NB4 (cell line): ENCODE measurements at regions not wholly inside any gene's neighbourhood (a gene's known extent, or its start where the extent isn't known, plus 50 kb on each side); places are given as distances from the start of the nearest gene placed in this dataset.
A peak's percentile ranks its signal among the peaks of the same experiment; 100 is the strongest.

Experiments
- DNase-seq: peaks from one replicate; pipeline ENCODE4 v3.0.0; 2010; ENCODE audit warnings: low read depth
- H3K4me3 ChIP-seq: one replicate; pipeline ENCODE4 v1.5.1; 2011; ENCODE audit warnings: mild to moderate bottlenecking, low read depth, low read length, moderate library complexity
- MAX ChIP-seq: IDR thresholded peaks from 2 replicates; pipeline ENCODE4 v1.6.1; 2011; ENCODE audit warnings: low read depth, low read length
- MYC ChIP-seq: IDR thresholded peaks from 2 replicates; pipeline ENCODE4 v1.6.1; 2011; ENCODE audit warnings: low read depth, low read length
- POLR2A ChIP-seq: IDR thresholded peaks from 2 replicates; pipeline ENCODE4 v1.6.1; 2011; ENCODE audit warnings: mild to moderate bottlenecking; ENCODE audit not compliant: insufficient read length; ENCODE audit errors: extremely low read depth
- TF ChIP-seq, protein P1 (sequence below): IDR thresholded peaks from one replicate; pipeline ENCODE4 v1.5.1; 2012; ENCODE audit warnings: low read depth, low read length

DNA sequence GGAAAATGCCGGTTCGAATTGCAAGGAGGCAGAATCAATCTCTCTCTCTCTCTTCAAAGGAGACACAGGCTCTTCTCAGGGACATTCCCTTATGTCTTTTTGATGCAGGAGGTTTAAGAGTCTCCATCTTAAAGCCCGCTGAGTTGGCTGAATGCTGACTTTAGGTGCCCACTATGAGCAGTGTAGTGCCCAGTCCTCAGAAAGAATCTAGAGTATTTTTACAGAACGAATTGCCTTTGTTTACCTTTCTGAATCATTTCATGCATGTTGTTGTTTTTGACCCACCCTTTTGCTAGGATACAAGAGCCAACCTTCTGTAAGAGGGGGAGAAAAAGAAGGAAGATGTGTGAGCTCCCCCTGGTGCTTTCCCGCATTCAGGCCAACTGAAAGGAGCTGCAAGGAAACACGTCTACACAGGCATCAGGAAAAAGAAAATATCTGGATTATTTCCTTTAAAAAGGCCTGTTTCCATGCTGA, 193.5 kb upstream of the TCF4 start:
- TF ChIP-seq, protein P1, sequence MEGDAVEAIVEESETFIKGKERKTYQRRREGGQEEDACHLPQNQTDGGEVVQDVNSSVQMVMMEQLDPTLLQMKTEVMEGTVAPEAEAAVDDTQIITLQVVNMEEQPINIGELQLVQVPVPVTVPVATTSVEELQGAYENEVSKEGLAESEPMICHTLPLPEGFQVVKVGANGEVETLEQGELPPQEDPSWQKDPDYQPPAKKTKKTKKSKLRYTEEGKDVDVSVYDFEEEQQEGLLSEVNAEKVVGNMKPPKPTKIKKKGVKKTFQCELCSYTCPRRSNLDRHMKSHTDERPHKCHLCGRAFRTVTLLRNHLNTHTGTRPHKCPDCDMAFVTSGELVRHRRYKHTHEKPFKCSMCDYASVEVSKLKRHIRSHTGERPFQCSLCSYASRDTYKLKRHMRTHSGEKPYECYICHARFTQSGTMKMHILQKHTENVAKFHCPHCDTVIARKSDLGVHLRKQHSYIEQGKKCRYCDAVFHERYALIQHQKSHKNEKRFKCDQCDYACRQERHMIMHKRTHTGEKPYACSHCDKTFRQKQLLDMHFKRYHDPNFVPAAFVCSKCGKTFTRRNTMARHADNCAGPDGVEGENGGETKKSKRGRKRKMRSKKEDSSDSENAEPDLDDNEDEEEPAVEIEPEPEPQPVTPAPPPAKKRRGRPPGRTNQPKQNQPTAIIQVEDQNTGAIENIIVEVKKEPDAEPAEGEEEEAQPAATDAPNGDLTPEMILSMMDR = peak; percentile 31
- TF ChIP-seq MAX = no peak
- peak; percentile 10 for DNase-seq

DNA sequence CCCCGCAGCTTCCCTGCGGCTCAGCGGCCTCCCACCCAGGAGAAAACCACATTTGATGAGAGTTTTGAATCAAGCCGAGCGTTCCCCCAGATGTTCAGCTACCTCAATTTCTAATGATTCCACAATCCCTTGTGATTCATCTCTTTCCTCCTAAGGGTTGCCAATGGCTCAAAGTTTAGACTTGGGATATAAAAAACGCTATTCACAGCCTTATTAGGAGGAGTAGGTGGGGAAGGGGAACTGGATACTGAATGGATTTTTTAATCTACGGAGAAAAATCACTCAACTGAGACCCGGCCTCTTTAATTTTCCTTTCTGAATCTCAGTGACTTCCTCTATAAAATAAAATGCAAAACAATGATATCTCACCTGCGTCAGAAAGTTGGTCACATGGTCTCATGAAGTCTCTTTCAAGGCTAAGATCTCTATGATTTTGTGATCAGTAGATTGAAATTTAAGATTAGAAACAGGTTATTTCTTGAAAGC, 192.6 kb upstream of the TCF4 start:
- no peak overlapping the region for H3K4me3 ChIP-seq
- DNase-seq = no peak

More for the DNA sequence above, 193.5 kb upstream of the TCF4 start:
- H3K4me3 ChIP-seq = no peak overlapping the region

DNA sequence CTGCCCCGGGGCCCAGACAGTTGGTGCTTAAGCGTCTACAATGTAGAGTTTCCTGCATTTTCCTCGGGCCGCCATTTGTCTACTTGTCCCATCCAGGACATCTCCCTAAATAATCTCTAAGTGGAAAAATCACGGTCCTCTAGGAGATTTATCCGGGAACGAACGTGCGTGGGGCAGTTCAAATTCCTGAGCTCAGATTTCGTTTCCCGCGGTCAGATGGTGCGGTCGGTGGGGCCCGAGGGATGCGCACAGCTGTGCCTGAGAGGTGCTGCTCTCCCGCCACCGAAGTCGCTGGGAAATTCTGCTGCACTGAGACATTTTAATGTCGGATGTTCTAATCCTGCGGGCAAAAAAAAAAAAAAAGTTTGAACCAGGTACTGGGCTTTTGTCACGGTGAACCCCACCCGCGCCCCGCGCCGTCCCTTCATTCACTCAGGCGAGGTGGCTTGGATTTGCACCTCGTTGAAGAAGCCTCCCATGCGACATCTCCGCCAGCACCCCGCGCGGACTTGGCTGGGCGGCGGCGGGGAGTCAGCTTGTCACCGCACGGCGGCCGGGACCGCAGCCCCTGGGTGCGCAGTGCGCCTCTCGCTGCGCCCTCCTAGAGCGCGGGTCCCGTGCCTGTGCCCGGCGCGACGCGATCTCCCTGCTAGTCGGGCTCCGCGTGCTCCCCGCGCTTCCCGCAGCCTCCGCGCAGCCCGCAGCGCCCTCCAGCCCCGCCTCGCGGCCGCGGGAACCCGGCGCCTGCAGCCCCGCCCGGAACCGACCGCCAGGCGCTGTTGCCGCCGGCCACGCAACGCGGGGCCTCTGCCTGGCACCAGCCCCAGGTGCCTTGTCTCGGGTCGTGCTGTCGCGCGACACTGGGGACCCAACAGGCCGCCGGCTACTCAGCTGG, 191.9 kb upstream of the TCF4 start:
- H3K4me3 ChIP-seq = no peak overlapping the region
- DNase-seq = no peak
- no peak for TF ChIP-seq POLR2A
- TF ChIP-seq, protein P1 = no peak
- no peak for TF ChIP-seq MAX
- TF ChIP-seq MYC = no peak

More for the DNA sequence above, 192.6 kb upstream of the TCF4 start:
- TF ChIP-seq MAX (no peak), MYC (no peak), POLR2A (no peak)
- TF ChIP-seq, protein P1 = no peak

DNA sequence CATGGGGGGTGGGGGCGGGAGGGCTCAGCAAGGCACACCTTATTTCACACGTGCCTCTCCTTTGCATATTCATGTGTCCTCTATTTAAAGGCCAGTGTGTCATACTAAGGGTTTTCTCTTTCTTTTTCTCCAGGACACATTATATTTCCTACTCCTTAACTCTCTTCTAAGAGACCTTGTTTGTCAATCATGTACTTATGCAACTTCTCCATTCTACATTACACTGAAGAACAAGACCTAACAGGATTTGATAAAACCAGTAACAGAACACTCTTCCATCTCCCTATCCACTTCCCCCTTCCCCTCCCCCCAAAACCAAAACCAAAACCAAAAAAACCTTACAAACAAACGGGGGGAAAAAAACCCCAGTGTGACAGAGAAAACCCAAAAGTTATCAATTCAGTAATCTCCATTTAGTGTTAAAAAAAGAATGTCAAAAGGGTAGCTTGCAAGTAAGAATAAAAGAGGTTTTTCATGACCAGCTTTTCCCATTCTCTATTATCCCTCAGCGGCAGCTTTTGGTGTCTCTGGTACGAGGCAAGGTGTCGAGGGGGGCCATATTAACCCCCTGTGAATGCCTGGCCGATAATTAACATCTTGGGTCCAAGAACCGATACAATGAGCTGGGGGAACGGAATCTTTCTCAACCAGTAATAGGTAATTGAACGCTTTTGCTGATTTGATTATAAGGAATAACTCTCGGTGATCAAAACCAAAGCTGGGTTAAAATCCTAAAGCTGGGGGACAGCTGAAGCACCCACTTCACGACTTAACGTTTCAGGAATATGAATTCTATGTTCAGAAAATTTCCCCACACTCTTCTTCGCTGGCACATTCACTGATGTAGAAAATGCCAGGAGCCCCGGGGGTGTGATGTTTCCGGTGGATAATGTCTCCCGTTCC, 191.0 kb upstream of the TCF4 start:
- DNase-seq = peak; percentile 58
- H3K4me3 ChIP-seq = peak overlapping the region; percentile 11
- TF ChIP-seq POLR2A (no peak), MYC (no peak), MAX (no peak)
- TF ChIP-seq, protein P1 = no peak

GRCh38 chr18:55777666-55778304, 189.8 kb upstream of the TCF4 start:
- no peak for DNase-seq
- no peak overlapping the region for H3K4me3 ChIP-seq
- TF ChIP-seq MAX = no peak
- TF ChIP-seq POLR2A = no peak
- TF ChIP-seq MYC = no peak
- TF ChIP-seq, protein P1 = no peak
